ENCODE measurements at regions not wholly inside any gene's neighbourhood (a gene's known extent, or its start where the extent isn't known, plus 50 kb on each side); places are given as distances from the start of the nearest gene placed in this dataset.

GRCh38 chr2:4465671-4466070, 762.3 kb downstream of the DCDC2C start:
- H3K36me3 ChIP-seq = no peaks in the 10 kb centered on the region
- intact Hi-C loops (cut with DNase I) = no loop called here
- no peak overlapping the region for H3K4me3 ChIP-seq
- WGBS, 2 donors = 55 to 56% methylated on average over 3 of the region's 3 CpGs
- H3K27ac ChIP-seq = no peak overlapping the region
- H3K4me1 ChIP-seq = no peaks in the 10 kb centered on the region
- ATAC-seq (no peak), FAIRE-seq (no peak), DNase-seq (no peak)
- no peaks in the 10 kb centered on the region for H3K9me3 ChIP-seq
- TF ChIP-seq CTCF (IDR thresholded peaks at IDR 0.05) = no peak
- H3K27me3 ChIP-seq = no peaks in the 10 kb centered on the region

GRCh38 chr2:4475618-4476017, 772.2 kb downstream of the DCDC2C start:
- FAIRE-seq (no peak), ATAC-seq (no peak), DNase-seq (no peak)
- Histone ChIP-seq H3K4me3 (no peak overlapping the region), H3K4me1 (no peaks in the 10 kb centered on the region), H3K36me3 (no peaks in the 10 kb centered on the region), H3K9me3 (no peaks in the 10 kb centered on the region), H3K27me3 (no peaks in the 10 kb centered on the region), H3K27ac (no peak overlapping the region)
- intact Hi-C loops (cut with DNase I) = no loop called here
- no peak for TF ChIP-seq CTCF (IDR thresholded peaks at IDR 0.05)

GRCh38 chr2:4483050-4483449, 779.7 kb downstream of the DCDC2C start:
- no peaks in the 10 kb centered on the region for H3K27me3 ChIP-seq
- no peaks in the 10 kb centered on the region for H3K36me3 ChIP-seq
- no peak for DNase-seq
- FAIRE-seq = no peak
- H3K4me3 ChIP-seq = no peak overlapping the region
- no peak for ATAC-seq
- no peaks in the 10 kb centered on the region for H3K4me1 ChIP-seq
- 45 to 52% methylated on average over 3 of the region's 3 CpGs for WGBS, 2 donors
- H3K27ac ChIP-seq = no peak overlapping the region
- intact Hi-C loops (cut with DNase I) = no loop called here
- TF ChIP-seq CTCF (IDR thresholded peaks at IDR 0.05) = no peak
- no peaks in the 10 kb centered on the region for H3K9me3 ChIP-seq

GRCh38 chr2:4486971-4487370, 783.6 kb downstream of the DCDC2C start:
- TF ChIP-seq CTCF (IDR thresholded peaks at IDR 0.05) = no peak
- Histone ChIP-seq H3K36me3 (no peaks in the 10 kb centered on the region), H3K4me1 (no peaks in the 10 kb centered on the region), H3K4me3 (no peak overlapping the region), H3K27ac (no peak overlapping the region), H3K9me3 (no peaks in the 10 kb centered on the region), H3K27me3 (no peaks in the 10 kb centered on the region)
- intact Hi-C loops (cut with DNase I) = no loop called here
- ATAC-seq = no peak
- WGBS, 2 donors = 51 to 65% methylated on average over 2 of the region's 2 CpGs
- DNase-seq = no peak
- FAIRE-seq = no peak

GRCh38 chr2:4499316-4500030, 796.1 kb downstream of the DCDC2C start:
- 78 to 80% methylated on average over 5 of the region's 5 CpGs for WGBS, 2 donors
- no peaks in the 10 kb centered on the region for H3K27me3 ChIP-seq
- ATAC-seq = no peak
- H3K36me3 ChIP-seq = no peaks in the 10 kb centered on the region
- intact Hi-C loops (cut with DNase I) = no loop called here
- H3K4me3 ChIP-seq = no peak overlapping the region
- no peak for FAIRE-seq
- no peaks in the 10 kb centered on the region for H3K9me3 ChIP-seq
- H3K27ac ChIP-seq = no peak overlapping the region
- H3K4me1 ChIP-seq = peaks cover 0 to 7% (median 0%) of the 10 kb centered on the region in 3 donors
- no peak for TF ChIP-seq CTCF (IDR thresholded peaks at IDR 0.05)
- DNase-seq = no peak

All from pancreas (tissue), 10 donors.